T-helper 2 cell treated with Interferon-gamma antibody and Interleukin-4, amounts not matched to agents 100 ng/mL and 5 ng/mL, for 36 hours (primary cell): ENCODE measurements at regions not wholly inside any gene's neighbourhood (a gene's known extent, or its start where the extent isn't known, plus 50 kb on each side); places are given as distances from the start of the nearest gene placed in this dataset.
"Not testable (repeated sequence)": the region's sequence is repeated elsewhere in the genome, so short reads cannot be mapped to it uniquely, and the experiment has no call there.

Experiments used
- intact Hi-C: fragments of 100-400 bp; cut with micrococcal nuclease; formaldehyde crosslinking; loops from one replicate; pipeline ENCODE4 v1.15.1; 2023

- intact Hi-C loops = no loop called here
Observed at GRCh38 chr11:42713753-42714152, 598.0 kb upstream of the API5 start.

- intact Hi-C loops = no loop called here
Observed at GRCh38 chr11:42720716-42721563, 590.9 kb upstream of the API5 start.

GRCh38 chr11:42727879-42728278 is 583.9 kb upstream of the API5 start:
- intact Hi-C loops = no loop called here

- intact Hi-C loops = no loop called here
Observed at GRCh38 chr11:42762348-42762747, 549.4 kb upstream of the API5 start.

GRCh38 chr11:42764936-42765335 is 546.9 kb upstream of the API5 start:
- intact Hi-C loops = no loop called here

- intact Hi-C loops = no loop called here
Observed at GRCh38 chr11:42768576-42768975, 543.2 kb upstream of the API5 start.

- intact Hi-C loops = loop anchor here (5.0 kb wide), 1 partner anchor 647 kb away; no protein-coding TSS in a partner anchor
Observed at GRCh38 chr11:42770444-42771065, 541.2 kb upstream of the API5 start.

- intact Hi-C loops = loop anchor here (5.0 kb wide), 1 partner anchor 644 kb away; no protein-coding TSS in a partner anchor
Observed at GRCh38 chr11:42772886-42773285, 538.9 kb upstream of the API5 start.

- intact Hi-C loops = loop anchor here (5.0 kb wide), 1 partner anchor 644 kb away; no protein-coding TSS in a partner anchor
Observed at GRCh38 chr11:42773729-42774128, 538.1 kb upstream of the API5 start.

- intact Hi-C loops = loop anchor here (5.0 kb wide), 1 partner anchor 643 kb away; no protein-coding TSS in a partner anchor
Observed at GRCh38 chr11:42774567-42774966, 537.2 kb upstream of the API5 start.

GRCh38 chr11:42777776-42778175 is 534.0 kb upstream of the API5 start:
- intact Hi-C loops = no loop called here

GRCh38 chr11:42778193-42778592 is 533.6 kb upstream of the API5 start:
- intact Hi-C loops = no loop called here

GRCh38 chr11:42779555-42779954 is 532.2 kb upstream of the API5 start:
- intact Hi-C loops = no loop called here

GRCh38 chr11:42786981-42787380 is 524.8 kb upstream of the API5 start:
- intact Hi-C loops = no loop called here

- intact Hi-C loops = not testable (repeated sequence)
Observed at GRCh38 chr11:42795483-42795882, 516.3 kb upstream of the API5 start.

- intact Hi-C loops = no loop called here
Observed at GRCh38 chr11:42800041-42800440, 511.8 kb upstream of the API5 start.

GRCh38 chr11:42802201-42802899 is 509.4 kb upstream of the API5 start:
- intact Hi-C loops = no loop called here

- intact Hi-C loops = no loop called here
Observed at GRCh38 chr11:42806191-42806590, 505.6 kb upstream of the API5 start.

GRCh38 chr11:42812361-42812760 is 499.4 kb upstream of the API5 start:
- intact Hi-C loops = no loop called here

- intact Hi-C loops = no loop called here
Observed at GRCh38 chr11:42812960-42813359, 498.8 kb upstream of the API5 start.

- intact Hi-C loops = no loop called here
Observed at GRCh38 chr11:42816471-42816870, 495.3 kb upstream of the API5 start.

- intact Hi-C loops = no loop called here
Observed at GRCh38 chr11:42819126-42819525, 492.7 kb upstream of the API5 start.
